Fibroblast of villous mesenchyme (primary cell): ENCODE measurements at regions not wholly inside any gene's neighbourhood (a gene's known extent, or its start where the extent isn't known, plus 50 kb on each side); places are given as distances from the start of the nearest gene placed in this dataset.

Experiments used
- DNase-seq: peaks from one replicate; pipeline ENCODE4 v3.0.0-alpha.2; 2010; ENCODE audit warnings: low read depth
- H3K4me3 ChIP-seq: 2 replicates; pipeline ENCODE4 v1.5.1; 2011; ENCODE audit warnings: low read depth, mild to moderate bottlenecking, low read length
- CTCF ChIP-seq: IDR thresholded peaks from 2 replicates; pipeline ENCODE4 v1.5.1; 2012; ENCODE audit warnings: low read depth, mild to moderate bottlenecking, low read length; ENCODE audit not compliant: insufficient read depth

GRCh38 chr10:128483216-128483615 is 357.0 kb upstream of the MKI67 start:
- no peak for DNase-seq
- no peak for TF ChIP-seq CTCF
- no peak overlapping the region for H3K4me3 ChIP-seq

GRCh38 chr10:128484041-128484440 is 357.8 kb upstream of the MKI67 start:
- DNase-seq, result no peak
- TF ChIP-seq CTCF, result no peak
- no peak overlapping the region for H3K4me3 ChIP-seq

- no peak for TF ChIP-seq CTCF
- DNase-seq, result no peak
- H3K4me3 ChIP-seq, result no peak overlapping the region
Measured at GRCh38 chr10:128485701-128486235, 359.5 kb upstream of the MKI67 start.

GRCh38 chr10:128487517-128487916 is 361.3 kb upstream of the MKI67 start:
- no peak for DNase-seq
- no peak for TF ChIP-seq CTCF
- H3K4me3 ChIP-seq, result no peak overlapping the region

GRCh38 chr10:128489324-128490247 is 363.4 kb upstream of the MKI67 start:
- no peak for DNase-seq
- no peak overlapping the region for H3K4me3 ChIP-seq
- no peak for TF ChIP-seq CTCF

- TF ChIP-seq CTCF, result no peak
- no peak overlapping the region for H3K4me3 ChIP-seq
- no peak for DNase-seq
Measured at GRCh38 chr10:128491686-128492085, 365.5 kb upstream of the MKI67 start.
